ENCODE measurements at regions not wholly inside any gene's neighbourhood (a gene's known extent, or its start where the extent isn't known, plus 50 kb on each side); places are given as distances from the start of the nearest gene placed in this dataset.
A peak's percentile ranks its signal among the peaks of the same experiment; 100 is the strongest.
"Not testable (repeated sequence)": the region's sequence is repeated elsewhere in the genome, so short reads cannot be mapped to it uniquely, and the experiment has no call there.

- no peak for DNase-seq (ENCODE audit: low read depth)
Observed at GRCh38 chr13:80744147-80744914, 403.4 kb upstream of the SPRY2 start.

GRCh38 chr13:80742033-80742432 is 401.1 kb upstream of the SPRY2 start:
- peak; percentile 52 for DNase-seq (ENCODE audit: low read depth)

GRCh38 chr13:80740071-80740470 is 399.1 kb upstream of the SPRY2 start:
- no peak for DNase-seq (ENCODE audit: low read depth)

- DNase-seq (ENCODE audit: low read depth) = no peak
Observed at GRCh38 chr13:80737513-80737912, 396.6 kb upstream of the SPRY2 start.

GRCh38 chr13:80727321-80727975 is 386.5 kb upstream of the SPRY2 start:
- DNase-seq (ENCODE audit: low read depth) = no peak

- no peak for DNase-seq (ENCODE audit: low read depth)
Observed at GRCh38 chr13:80726868-80727267, 385.9 kb upstream of the SPRY2 start.

- no peak for DNase-seq (ENCODE audit: low read depth)
Observed at GRCh38 chr13:80721689-80722088, 380.8 kb upstream of the SPRY2 start.

GRCh38 chr13:80718970-80719369 is 378.0 kb upstream of the SPRY2 start:
- DNase-seq (ENCODE audit: low read depth) = no peak

GRCh38 chr13:80717776-80718175 is 376.9 kb upstream of the SPRY2 start:
- no peak for DNase-seq (ENCODE audit: low read depth)

GRCh38 chr13:80716610-80717081 is 375.7 kb upstream of the SPRY2 start:
- peak; percentile 19 for DNase-seq (ENCODE audit: low read depth)

- DNase-seq (ENCODE audit: low read depth) = peak; percentile 50
Observed at GRCh38 chr13:80712026-80712425, 371.1 kb upstream of the SPRY2 start.

- DNase-seq (ENCODE audit: low read depth) = no peak
Observed at GRCh38 chr13:80708791-80709190, 367.9 kb upstream of the SPRY2 start.

GRCh38 chr13:80707000-80707983 is 366.4 kb upstream of the SPRY2 start:
- DNase-seq (ENCODE audit: low read depth) = no peak

- DNase-seq (ENCODE audit: low read depth) = no peak
Observed at GRCh38 chr13:80706164-80706471, 365.2 kb upstream of the SPRY2 start.

- DNase-seq (ENCODE audit: low read depth) = no peak
Observed at GRCh38 chr13:80705371-80706163, 364.6 kb upstream of the SPRY2 start.

GRCh38 chr13:80704369-80704768 is 363.4 kb upstream of the SPRY2 start:
- no peak for DNase-seq (ENCODE audit: low read depth)

GRCh38 chr13:80695841-80696240 is 354.9 kb upstream of the SPRY2 start:
- no peak for DNase-seq (ENCODE audit: low read depth)

GRCh38 chr13:80691814-80692213 is 350.9 kb upstream of the SPRY2 start:
- not testable (repeated sequence) for DNase-seq (ENCODE audit: low read depth)

GRCh38 chr13:80690208-80690607 is 349.3 kb upstream of the SPRY2 start:
- no peak for DNase-seq (ENCODE audit: low read depth)

GRCh38 chr13:80688593-80688992 is 347.7 kb upstream of the SPRY2 start:
- DNase-seq (ENCODE audit: low read depth) = no peak

- DNase-seq (ENCODE audit: low read depth) = no peak
Observed at GRCh38 chr13:80685942-80686341, 345.0 kb upstream of the SPRY2 start.
